CD4-positive, CD25-positive, alpha-beta regulatory T cell (primary cell): ENCODE measurements at regions not wholly inside any gene's neighbourhood (a gene's known extent, or its start where the extent isn't known, plus 50 kb on each side); places are given as distances from the start of the nearest gene placed in this dataset.

Experiments used
- ATAC-seq, 2 donors: fragments of 150-1000 bp; cut with Tn5 transposase; one replicate each; pipeline ENCODE4 v1.10.0; 2021; ENCODE audit warnings: low read depth in 2 of 2, moderate number of reproducible peaks in 2 of 2, moderate library complexity in 1 of 2
- DNase-seq, 3 donors: peaks; one replicate each; pipeline versions ENCODE4 v3.0.0 to v3.0.0-alpha.2; 2012 to 2022; ENCODE audit warnings: mixed read lengths in 1 of 3
- H3K27ac ChIP-seq: one replicate; pipeline ENCODE4 v1.7.0; 2013; ENCODE audit warnings: mild to moderate bottlenecking, low read length; ENCODE audit not compliant: insufficient read depth, poor library complexity, severe bottlenecking
- H3K27me3 ChIP-seq: one replicate; pipeline ENCODE4 v1.7.0; 2013; ENCODE audit warnings: low read length; ENCODE audit not compliant: control insufficient read depth, insufficient read depth
- H3K36me3 ChIP-seq: one replicate; pipeline ENCODE4 v1.7.0; 2013; ENCODE audit warnings: mild to moderate bottlenecking, low read length, moderate library complexity; ENCODE audit not compliant: control insufficient read depth, insufficient read depth
- H3K4me1 ChIP-seq: 2 replicates; pipeline ENCODE4 v1.7.0; 2013; ENCODE audit warnings: mild to moderate bottlenecking, low read length; ENCODE audit not compliant: insufficient read depth, control insufficient read depth, poor library complexity, severe bottlenecking
- H3K4me3 ChIP-seq: one replicate; pipeline ENCODE4 v1.7.0; 2013; ENCODE audit warnings: low read depth, mild to moderate bottlenecking, low read length, moderate library complexity
- H3K9me3 ChIP-seq, 2 experiments: 1 replicate in 1 of 2; 2 replicates in 1 of 2; pipeline ENCODE4 v1.7.0; 2013; ENCODE audit warnings: low read length in 2 of 2, mild to moderate bottlenecking in 1 of 2, moderate library complexity in 1 of 2; ENCODE audit not compliant: control insufficient read depth in 2 of 2
- H3K27ac Mint-ChIP-seq, 3 donors: one replicate each; pipeline ENCODE4 v1.8.0; 2020 to 2022; ENCODE audit warnings: mild to moderate bottlenecking in 3 of 3, mixed read lengths in 3 of 3, moderate library complexity in 2 of 3
- H3K27me3 Mint-ChIP-seq: one replicate; pipeline ENCODE4 v1.8.0; 2022; ENCODE audit warnings: mild to moderate bottlenecking, mixed read lengths
- H3K36me3 Mint-ChIP-seq: one replicate; pipeline ENCODE4 v1.8.0; 2020; ENCODE audit warnings: mixed read lengths
- H3K4me1 Mint-ChIP-seq, 4 donors: one replicate each; pipeline ENCODE4 v1.8.0; 2020 to 2022; ENCODE audit warnings: mixed read lengths in 4 of 4, mild to moderate bottlenecking in 1 of 4
- H3K4me3 Mint-ChIP-seq, 4 donors: one replicate each; pipeline ENCODE4 v1.8.0; 2020 to 2022; ENCODE audit warnings: mild to moderate bottlenecking in 4 of 4, mixed read lengths in 4 of 4, moderate library complexity in 3 of 4
- H3K9me3 Mint-ChIP-seq, 7 donors: one replicate each; pipeline ENCODE4 v1.8.0; 2020 to 2022; ENCODE audit warnings: mixed read lengths in 7 of 7, mild to moderate bottlenecking in 3 of 7, moderate library complexity in 2 of 7

- Mint-ChIP-seq H3K4me1 (no peaks in the 10 kb centered on the region), H3K9me3 (peaks cover 4 to 39% (median 17%) of the 10 kb centered on the region in 7 donors), H3K27me3 (no peaks in the 10 kb centered on the region), H3K4me3 (no peak overlapping the region), H3K36me3 (no peaks in the 10 kb centered on the region), H3K27ac (no peak overlapping the region)
- no peak for ATAC-seq
- no peak overlapping the region for H3K4me3 ChIP-seq
- H3K27me3 ChIP-seq: no peaks in the 10 kb centered on the region
- no peaks in the 10 kb centered on the region for H3K36me3 ChIP-seq
- H3K27ac ChIP-seq: no peak overlapping the region
- no peaks in the 10 kb centered on the region for H3K4me1 ChIP-seq
- no peak for DNase-seq
- peaks cover 5 to 13% of the 10 kb centered on the region in 2 experiments for H3K9me3 ChIP-seq
Observed at GRCh38 chr3:474828-475227, 278.3 kb downstream of the CHL1 start.

- Mint-ChIP-seq H3K27ac (no peak overlapping the region), H3K36me3 (no peaks in the 10 kb centered on the region), H3K9me3 (peaks cover 0 to 19% (median 12%) of the 10 kb centered on the region in 7 donors), H3K4me1 (no peaks in the 10 kb centered on the region), H3K4me3 (no peak overlapping the region), H3K27me3 (no peaks in the 10 kb centered on the region)
- no peaks in the 10 kb centered on the region for H3K36me3 ChIP-seq
- no peak overlapping the region for H3K4me3 ChIP-seq
- H3K9me3 ChIP-seq: peaks cover 4 to 5% of the 10 kb centered on the region in 2 experiments
- no peaks in the 10 kb centered on the region for H3K4me1 ChIP-seq
- H3K27me3 ChIP-seq: no peaks in the 10 kb centered on the region
- DNase-seq: no peak
- H3K27ac ChIP-seq: no peak overlapping the region
- no peak for ATAC-seq
Observed at GRCh38 chr3:480070-480469, 283.5 kb downstream of the CHL1 start.

- no peak for ATAC-seq
- no peak for DNase-seq
- Mint-ChIP-seq H3K27me3 (no peaks in the 10 kb centered on the region), H3K36me3 (no peaks in the 10 kb centered on the region), H3K27ac (no peak overlapping the region), H3K4me3 (no peak overlapping the region), H3K9me3 (peaks cover 0 to 19% (median 12%) of the 10 kb centered on the region in 7 donors), H3K4me1 (no peaks in the 10 kb centered on the region)
- Histone ChIP-seq H3K9me3 (peaks cover 3 to 5% of the 10 kb centered on the region in 2 experiments), H3K27ac (no peak overlapping the region), H3K4me3 (no peak overlapping the region), H3K4me1 (no peaks in the 10 kb centered on the region), H3K36me3 (no peaks in the 10 kb centered on the region), H3K27me3 (no peaks in the 10 kb centered on the region)
Observed at GRCh38 chr3:481111-481510, 284.5 kb downstream of the CHL1 start.

- Mint-ChIP-seq H3K9me3 (peaks cover 0 to 19% (median 10%) of the 10 kb centered on the region in 7 donors), H3K27me3 (no peaks in the 10 kb centered on the region), H3K27ac (no peak overlapping the region), H3K4me3 (no peak overlapping the region), H3K36me3 (no peaks in the 10 kb centered on the region), H3K4me1 (no peaks in the 10 kb centered on the region)
- H3K36me3 ChIP-seq: no peaks in the 10 kb centered on the region
- H3K9me3 ChIP-seq: peaks cover 0 to 5% of the 10 kb centered on the region in 2 experiments
- DNase-seq (no peak), ATAC-seq (no peak)
- no peak overlapping the region for H3K27ac ChIP-seq
- H3K4me3 ChIP-seq: no peak overlapping the region
- no peaks in the 10 kb centered on the region for H3K4me1 ChIP-seq
- H3K27me3 ChIP-seq: no peaks in the 10 kb centered on the region
Observed at GRCh38 chr3:481680-482079, 285.1 kb downstream of the CHL1 start.

- ATAC-seq: no peak
- H3K27ac Mint-ChIP-seq: no peak overlapping the region
- Histone ChIP-seq H3K36me3 (no peaks in the 10 kb centered on the region), H3K9me3 (peaks cover 0 to 7% of the 10 kb centered on the region in 2 experiments), H3K27ac (no peak overlapping the region), H3K4me1 (no peaks in the 10 kb centered on the region), H3K27me3 (no peaks in the 10 kb centered on the region), H3K4me3 (no peak overlapping the region)
- no peaks in the 10 kb centered on the region for H3K27me3 Mint-ChIP-seq
- DNase-seq: no peak
- no peaks in the 10 kb centered on the region for H3K4me1 Mint-ChIP-seq
- no peaks in the 10 kb centered on the region for H3K36me3 Mint-ChIP-seq
- H3K4me3 Mint-ChIP-seq: no peak overlapping the region
- peaks cover 0 to 17% (median 6%) of the 10 kb centered on the region in 7 donors for H3K9me3 Mint-ChIP-seq
Observed at GRCh38 chr3:482479-482878, 285.9 kb downstream of the CHL1 start.

GRCh38 chr3:484341-484740 is 287.8 kb downstream of the CHL1 start:
- no peak for ATAC-seq

GRCh38 chr3:487614-488013 is 291.1 kb downstream of the CHL1 start:
- DNase-seq (no peak), ATAC-seq (no peak)
- Histone ChIP-seq H3K27ac (no peak overlapping the region), H3K36me3 (no peaks in the 10 kb centered on the region), H3K4me1 (no peaks in the 10 kb centered on the region), H3K4me3 (no peak overlapping the region), H3K27me3 (no peaks in the 10 kb centered on the region), H3K9me3 (peaks cover 0 to 4% of the 10 kb centered on the region in 2 experiments)
- Mint-ChIP-seq H3K27me3 (no peaks in the 10 kb centered on the region), H3K4me3 (no peak overlapping the region), H3K9me3 (peaks cover 0 to 15% (median 1%) of the 10 kb centered on the region in 7 donors), H3K36me3 (no peaks in the 10 kb centered on the region), H3K4me1 (no peaks in the 10 kb centered on the region), H3K27ac (no peak overlapping the region)

More at GRCh38 chr3:484341-484740, 287.8 kb downstream of the CHL1 start:
- Histone ChIP-seq H3K4me3 (no peak overlapping the region), H3K4me1 (no peaks in the 10 kb centered on the region), H3K27me3 (no peaks in the 10 kb centered on the region), H3K36me3 (no peaks in the 10 kb centered on the region), H3K9me3 (peaks cover 0 to 4% of the 10 kb centered on the region in 2 experiments), H3K27ac (no peak overlapping the region)
- H3K4me1 Mint-ChIP-seq: no peaks in the 10 kb centered on the region
- DNase-seq: no peak
- H3K27ac Mint-ChIP-seq: no peak overlapping the region
- no peaks in the 10 kb centered on the region for H3K36me3 Mint-ChIP-seq
- H3K9me3 Mint-ChIP-seq: peaks cover 0 to 12% (median 2%) of the 10 kb centered on the region in 7 donors
- no peak overlapping the region for H3K4me3 Mint-ChIP-seq
- no peaks in the 10 kb centered on the region for H3K27me3 Mint-ChIP-seq

- no peaks in the 10 kb centered on the region for H3K4me1 ChIP-seq
- peaks cover 0 to 2% of the 10 kb centered on the region in 2 experiments for H3K9me3 ChIP-seq
- Mint-ChIP-seq H3K4me1 (no peaks in the 10 kb centered on the region), H3K9me3 (peaks cover 0 to 18% (median 4%) of the 10 kb centered on the region in 7 donors), H3K27ac (no peak overlapping the region), H3K4me3 (no peak overlapping the region), H3K36me3 (no peaks in the 10 kb centered on the region), H3K27me3 (no peaks in the 10 kb centered on the region)
- no peak overlapping the region for H3K27ac ChIP-seq
- ATAC-seq (no peak), DNase-seq (no peak)
- H3K36me3 ChIP-seq: no peaks in the 10 kb centered on the region
- H3K27me3 ChIP-seq: no peaks in the 10 kb centered on the region
- H3K4me3 ChIP-seq: no peak overlapping the region
Observed at GRCh38 chr3:492586-493316, 296.2 kb downstream of the CHL1 start.
